PC-3 (cell line): ENCODE measurements at regions not wholly inside any gene's neighbourhood (a gene's known extent, or its start where the extent isn't known, plus 50 kb on each side); places are given as distances from the start of the nearest gene placed in this dataset.

Experiments
- CTCF ChIP-seq: fragments of 300-600 bp; sonication (generic); conservative IDR thresholded peaks from 2 replicates; pipeline ENCODE4 v1.5.1; 2017; ENCODE audit warnings: antibody characterized with exemption, low read depth, mild to moderate bottlenecking, low read length
- EZH2 ChIP-seq: fragments of 300-600 bp; sonication (generic); IDR thresholded peaks from one replicate; pipeline ENCODE4 v1.6.1; 2017; ENCODE audit warnings: antibody characterized with exemption, mild to moderate bottlenecking, low read length; ENCODE audit not compliant: unreplicated experiment
- EZH2phosphoT487 ChIP-seq: fragments of 300-600 bp; sonication (generic); IDR thresholded peaks from 2 replicates; pipeline ENCODE4 v1.6.1; 2018; ENCODE audit warnings: mild to moderate bottlenecking, antibody characterized with exemption, low read length, borderline replicate concordance

DNA sequence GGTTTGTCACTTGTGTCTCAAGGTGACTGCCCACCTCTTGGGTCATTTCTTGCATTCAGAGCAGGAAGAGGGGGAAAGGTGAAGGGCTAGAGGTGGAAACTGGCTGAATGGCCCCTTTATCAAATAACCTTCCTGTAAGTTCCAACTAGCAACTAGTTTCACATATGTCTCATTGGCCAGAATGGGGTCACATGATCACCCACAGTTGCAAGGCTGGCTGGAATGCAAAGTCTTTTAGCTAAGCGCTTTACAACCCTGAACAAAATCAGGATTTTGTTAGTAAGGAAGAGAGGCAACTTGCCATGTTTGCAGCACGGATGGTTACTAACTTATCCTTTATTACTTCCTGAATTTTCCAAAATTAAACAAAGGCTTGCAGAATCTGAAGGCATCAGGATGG, 156.3 kb downstream of the EMX2 start:
- TF ChIP-seq CTCF (no peak), EZH2 (no peak), EZH2phosphoT487 (no peak)
